Fibroblast of villous mesenchyme (primary cell): ENCODE measurements at regions not wholly inside any gene's neighbourhood (a gene's known extent, or its start where the extent isn't known, plus 50 kb on each side); places are given as distances from the start of the nearest gene placed in this dataset.

Experiments used
- DNase-seq: peaks from one replicate; pipeline ENCODE4 v3.0.0-alpha.2; 2010; ENCODE audit warnings: low read depth
- H3K4me3 ChIP-seq: 2 replicates; pipeline ENCODE4 v1.5.1; 2011; ENCODE audit warnings: low read depth, mild to moderate bottlenecking, low read length
- TF ChIP-seq, protein P1 (sequence below): IDR thresholded peaks from 2 replicates; pipeline ENCODE4 v1.5.1; 2012; ENCODE audit warnings: low read depth, mild to moderate bottlenecking, low read length; ENCODE audit not compliant: insufficient read depth

DNA sequence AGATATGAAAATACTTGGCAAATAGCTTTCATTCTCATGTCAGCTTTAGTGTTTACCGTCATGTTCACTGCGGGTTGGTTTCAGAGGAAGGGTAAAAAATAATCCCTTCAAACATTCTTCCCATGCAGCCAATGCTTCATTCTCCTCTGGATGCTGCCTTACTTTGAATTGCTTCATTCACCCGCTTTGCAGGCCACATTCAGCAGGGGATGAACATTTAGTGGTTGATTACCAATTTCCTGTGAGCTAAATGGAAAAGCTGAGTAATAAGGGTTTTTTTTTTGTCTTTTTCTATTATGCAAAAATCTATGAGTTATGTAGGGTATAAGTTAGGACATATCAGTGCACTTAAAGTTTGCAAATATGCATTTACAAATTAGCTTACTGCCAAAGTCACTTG is 96.3 kb upstream of the MEF2C start:
- H3K4me3 ChIP-seq: no peak overlapping the region
- DNase-seq: no peak
- TF ChIP-seq, protein P1, sequence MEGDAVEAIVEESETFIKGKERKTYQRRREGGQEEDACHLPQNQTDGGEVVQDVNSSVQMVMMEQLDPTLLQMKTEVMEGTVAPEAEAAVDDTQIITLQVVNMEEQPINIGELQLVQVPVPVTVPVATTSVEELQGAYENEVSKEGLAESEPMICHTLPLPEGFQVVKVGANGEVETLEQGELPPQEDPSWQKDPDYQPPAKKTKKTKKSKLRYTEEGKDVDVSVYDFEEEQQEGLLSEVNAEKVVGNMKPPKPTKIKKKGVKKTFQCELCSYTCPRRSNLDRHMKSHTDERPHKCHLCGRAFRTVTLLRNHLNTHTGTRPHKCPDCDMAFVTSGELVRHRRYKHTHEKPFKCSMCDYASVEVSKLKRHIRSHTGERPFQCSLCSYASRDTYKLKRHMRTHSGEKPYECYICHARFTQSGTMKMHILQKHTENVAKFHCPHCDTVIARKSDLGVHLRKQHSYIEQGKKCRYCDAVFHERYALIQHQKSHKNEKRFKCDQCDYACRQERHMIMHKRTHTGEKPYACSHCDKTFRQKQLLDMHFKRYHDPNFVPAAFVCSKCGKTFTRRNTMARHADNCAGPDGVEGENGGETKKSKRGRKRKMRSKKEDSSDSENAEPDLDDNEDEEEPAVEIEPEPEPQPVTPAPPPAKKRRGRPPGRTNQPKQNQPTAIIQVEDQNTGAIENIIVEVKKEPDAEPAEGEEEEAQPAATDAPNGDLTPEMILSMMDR: no peak

DNA sequence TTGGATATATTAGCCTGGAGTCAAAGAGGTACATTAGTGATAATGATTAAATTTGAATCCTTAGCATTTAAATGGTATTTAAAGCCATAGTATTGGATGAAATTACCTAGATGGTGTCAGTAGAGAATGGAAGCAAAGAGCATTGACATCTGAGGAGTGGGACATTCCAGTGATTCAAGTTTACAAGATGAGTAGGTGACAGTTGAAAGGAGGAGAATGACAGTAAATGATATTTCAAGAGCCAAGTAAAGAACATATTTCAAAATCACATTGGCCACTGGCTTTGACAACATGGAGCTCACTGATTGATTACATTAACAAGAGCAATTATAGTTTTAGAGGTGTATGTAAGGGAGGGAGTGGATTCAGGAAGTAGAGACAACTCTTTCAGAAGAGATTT is 93.9 kb upstream of the MEF2C start:
- TF ChIP-seq, protein P1: no peak
- no peak for DNase-seq
- no peak overlapping the region for H3K4me3 ChIP-seq

DNA sequence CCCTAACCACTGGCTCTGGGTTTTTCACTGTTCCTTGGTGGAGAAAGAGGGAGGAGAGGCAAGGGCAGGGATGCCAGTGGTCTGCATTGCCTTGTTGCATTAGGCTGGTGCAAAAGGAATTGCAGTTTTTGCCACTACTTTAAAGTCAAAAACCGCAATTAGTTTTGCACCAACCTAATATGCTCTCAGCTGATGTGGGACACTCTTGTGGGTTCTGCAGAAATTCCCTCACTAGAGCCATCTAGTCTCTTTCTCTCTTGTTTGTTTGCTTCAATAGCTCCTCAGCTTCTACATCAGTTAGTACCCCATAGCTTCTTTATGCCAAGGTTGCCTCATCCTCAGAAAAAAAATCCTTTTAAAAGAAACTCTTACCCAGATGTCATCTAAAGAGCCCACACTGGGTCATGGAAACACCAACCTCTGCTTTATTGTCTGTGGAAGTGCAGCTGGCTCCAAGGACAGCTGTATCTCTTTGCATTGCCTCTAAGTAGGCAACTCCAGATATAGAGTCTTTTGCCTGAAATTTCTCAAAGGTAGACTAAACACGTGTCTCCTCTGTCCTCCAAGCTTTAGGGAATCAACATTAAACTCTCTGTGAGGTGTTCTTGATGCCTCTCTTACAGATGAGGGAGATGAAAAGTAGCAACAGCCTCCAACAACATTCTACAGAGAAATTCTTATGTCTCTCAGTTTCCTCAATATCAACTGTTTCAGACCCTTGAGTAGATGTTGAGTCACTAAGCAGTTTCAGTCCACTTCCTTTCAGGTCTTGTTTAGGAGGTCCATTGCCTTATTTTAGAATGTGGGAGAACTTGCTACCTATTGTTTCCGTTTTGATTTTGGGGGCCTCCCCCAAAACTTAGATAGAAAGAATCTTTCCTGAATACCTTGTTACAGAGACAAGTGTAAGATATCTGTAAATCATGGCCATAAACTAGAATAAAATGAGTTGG is 84.9 kb upstream of the MEF2C start:
- H3K4me3 ChIP-seq: no peak overlapping the region
- no peak for DNase-seq
- TF ChIP-seq, protein P1: no peak

DNA sequence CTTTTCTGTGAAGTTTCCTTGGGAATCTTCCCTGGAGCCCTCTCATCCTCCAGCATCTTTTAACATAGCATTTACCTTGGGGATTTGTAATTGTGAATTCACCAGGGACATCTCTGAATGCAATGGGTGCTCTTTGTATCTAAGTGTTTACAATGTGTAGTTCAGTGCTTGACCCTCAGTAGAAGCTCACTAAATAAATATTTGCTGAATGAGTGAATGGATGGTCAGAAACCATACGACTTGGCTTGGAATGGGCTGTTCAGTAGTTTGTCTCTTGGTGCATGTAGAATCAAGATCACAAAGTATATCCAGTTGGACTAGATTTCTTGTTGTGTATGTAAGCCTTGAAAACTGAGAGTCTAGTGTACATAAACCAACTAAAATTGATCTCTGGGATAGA is 81.8 kb upstream of the MEF2C start:
- DNase-seq: no peak
- TF ChIP-seq, protein P1: no peak
- H3K4me3 ChIP-seq: no peak overlapping the region

GRCh38 chr5:88957013-88957412 is 74.0 kb upstream of the MEF2C start:
- no peak overlapping the region for H3K4me3 ChIP-seq
- no peak for DNase-seq
- TF ChIP-seq, protein P1: no peak

DNA sequence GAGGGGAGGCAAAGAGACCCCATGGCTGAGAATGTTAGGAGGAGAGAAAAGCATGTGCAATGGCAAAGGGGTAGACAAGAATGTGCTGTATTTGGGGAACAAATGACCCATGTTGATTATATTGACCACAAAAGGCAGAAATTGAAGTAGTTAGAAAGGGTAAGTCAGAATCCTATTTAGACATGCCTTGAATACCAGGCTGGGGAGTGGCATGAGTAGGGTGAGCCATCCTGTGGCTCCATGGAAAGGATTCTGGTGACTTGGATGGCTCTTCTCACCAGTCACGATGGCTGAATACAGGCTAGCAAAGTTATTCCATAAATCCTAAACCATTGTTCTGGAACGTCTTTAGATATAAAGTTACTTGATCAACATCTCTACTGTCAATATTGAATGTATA is 73.4 kb upstream of the MEF2C start:
- TF ChIP-seq, protein P1: no peak
- DNase-seq: no peak

More for the DNA sequence above, 73.4 kb upstream of the MEF2C start:
- no peak overlapping the region for H3K4me3 ChIP-seq
